RWPE1 (cell line): ENCODE measurements at regions not wholly inside any gene's neighbourhood (a gene's known extent, or its start where the extent isn't known, plus 50 kb on each side); places are given as distances from the start of the nearest gene placed in this dataset.

Experiments
- CTCF ChIA-PET: fragments of 350-600 bp; sonication (Branson Sonifier 250); formaldehyde crosslinking; extraction: SDS; loops from one replicate; lab custom pipeline; 2021; lab: Yijun Ruan, JAX
- POLR2A ChIA-PET: fragments of 400-600 bp; formaldehyde crosslinking; extraction: SDS; loops from one replicate; lab custom pipeline; 2020; ENCODE audit warnings: antibody characterized with exemption; ENCODE audit not compliant: low non-redundant PET; lab: Yijun Ruan, JAX
- DNase-seq: peaks from one replicate; pipeline ENCODE4 v3.0.0; 2012; ENCODE audit warnings: low spot score
- H3K27ac ChIP-seq: fragments of 450-650 bp; 2 replicates; pipeline ENCODE4 v1.5.1; 2017
- CTCF ChIP-seq: fragments of 450-650 bp; conservative IDR thresholded peaks from 2 replicates; pipeline ENCODE4 v1.5.1; 2017; ENCODE audit warnings: low read depth, mild to moderate bottlenecking

- DNase-seq: no peak
- TF ChIP-seq CTCF: no peak
- H3K27ac ChIP-seq: no peak overlapping the region
- ChIA-PET CTCF (no interaction called here), POLR2A (no interaction called here)
Observed at GRCh38 chr1:222375701-222376100, 172.2 kb downstream of the HHIPL2 start.

GRCh38 chr1:222373831-222374602 is 173.9 kb downstream of the HHIPL2 start:
- H3K27ac ChIP-seq: no peak overlapping the region
- ChIA-PET CTCF (interaction anchor here (0.6 to 0.7 kb wide), 2 partner anchors 93 to 296 kb away, joined by 3 to 5 read pairs; no protein-coding TSS in a partner anchor), POLR2A (no interaction called here)
- no peak for DNase-seq
- no peak for TF ChIP-seq CTCF

- TF ChIP-seq CTCF: no peak
- ChIA-PET CTCF (no interaction called here), POLR2A (no interaction called here)
- H3K27ac ChIP-seq: no peak overlapping the region
- DNase-seq: no peak
Observed at GRCh38 chr1:222373216-222373615, 174.7 kb downstream of the HHIPL2 start.

DNA sequence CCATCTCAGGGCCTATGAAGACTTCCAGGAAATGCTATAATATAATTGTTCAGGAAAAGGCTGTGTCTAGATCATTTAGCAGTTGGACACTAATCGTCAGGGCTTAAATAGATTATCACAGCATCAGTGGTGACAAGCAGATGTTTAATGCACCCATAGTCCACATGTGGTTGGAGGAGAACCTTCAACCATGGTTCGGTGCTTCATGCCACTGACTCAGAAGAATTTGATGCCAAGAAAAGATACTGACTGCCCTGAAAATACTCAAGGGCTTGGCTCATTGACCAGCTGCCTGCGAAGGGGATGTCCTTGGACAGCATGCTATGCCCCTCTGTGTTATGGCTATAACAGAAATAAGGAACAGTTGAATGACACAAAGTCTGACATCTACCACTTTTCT is 175.7 kb downstream of the HHIPL2 start:
- ChIA-PET POLR2A (no interaction called here), CTCF (no interaction called here)
- TF ChIP-seq CTCF: no peak
- no peak for DNase-seq
- H3K27ac ChIP-seq: no peak overlapping the region

DNA sequence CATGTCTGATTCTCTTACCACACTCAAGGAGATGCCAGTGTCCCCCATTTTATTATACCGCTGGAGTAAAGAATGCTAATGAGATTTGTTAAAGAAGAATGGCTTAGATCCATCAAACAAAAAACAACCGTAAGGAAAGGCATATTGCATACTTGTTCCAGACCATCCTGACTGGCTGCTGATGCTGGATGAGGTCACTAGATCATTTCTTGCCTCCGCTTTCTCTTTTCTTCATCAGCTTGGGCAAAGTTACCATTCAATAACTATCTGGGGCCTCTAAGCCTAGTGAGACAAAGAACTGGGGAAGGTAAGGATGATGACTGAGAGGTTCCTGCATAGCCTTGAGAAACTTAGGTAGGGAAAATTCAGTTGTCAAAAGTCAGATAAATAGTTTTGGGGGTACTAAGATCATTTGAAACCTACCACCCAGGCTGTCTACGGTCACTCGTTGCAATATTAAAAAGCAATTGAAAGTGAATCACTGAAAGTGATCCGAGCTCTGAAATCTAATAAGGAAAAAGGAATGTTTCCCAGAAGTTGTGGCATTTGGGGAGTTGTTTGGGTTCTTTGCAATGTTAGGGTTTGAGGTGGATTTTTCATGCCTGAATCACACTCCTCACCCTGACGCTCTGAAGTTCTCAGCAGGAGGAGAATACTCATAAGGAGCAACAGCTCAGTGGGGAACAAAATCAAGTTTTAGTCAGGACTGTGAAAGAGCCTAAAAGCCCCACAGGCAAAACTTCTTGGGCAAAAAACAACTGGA is 176.8 kb downstream of the HHIPL2 start:
- peak; percentile 38 for DNase-seq
- no peak overlapping the region for H3K27ac ChIP-seq
- no peak for TF ChIP-seq CTCF
- ChIA-PET CTCF (no interaction called here), POLR2A (no interaction called here)

DNA sequence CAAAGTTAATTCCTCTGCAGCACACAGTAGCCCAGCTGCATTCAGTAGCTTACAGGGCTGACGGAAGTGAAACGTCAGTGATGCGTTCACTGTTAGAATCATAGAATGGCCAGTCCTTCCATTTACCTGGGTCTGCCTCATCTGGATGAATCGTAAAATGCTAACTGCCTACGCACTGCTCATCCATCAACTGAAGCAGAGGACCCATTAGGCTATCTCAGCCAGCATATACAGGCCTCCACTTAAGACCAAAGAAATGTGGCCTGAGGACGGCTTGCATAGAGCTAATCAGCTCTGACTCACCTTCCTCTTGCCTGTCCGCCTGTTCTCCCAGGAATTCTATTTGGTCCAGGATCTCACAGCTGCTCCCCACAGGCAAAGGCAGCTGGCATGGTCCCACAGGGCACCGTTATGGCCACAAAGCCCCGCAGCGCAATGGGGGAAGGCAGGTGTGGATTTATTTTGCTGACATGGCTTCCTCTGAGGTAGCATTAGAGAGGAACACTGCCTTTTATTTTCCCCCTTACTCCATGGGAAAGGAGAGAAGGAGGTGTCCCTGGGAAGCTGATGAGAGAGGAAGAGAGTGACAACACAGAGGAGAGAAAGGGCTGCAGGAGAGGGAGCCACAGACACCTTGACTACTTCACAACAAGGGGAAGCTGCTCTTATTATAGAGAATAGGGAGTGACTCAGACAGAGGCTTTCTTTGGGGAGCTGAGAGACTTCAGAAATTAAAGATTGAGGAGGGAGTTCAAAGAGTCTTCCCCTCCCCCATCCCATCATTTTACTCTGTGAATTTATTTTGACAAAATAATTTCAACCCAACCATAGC is 177.6 kb downstream of the HHIPL2 start:
- POLR2A ChIA-PET: no interaction called here
- CTCF ChIA-PET: no interaction called here
- H3K27ac ChIP-seq: no peak overlapping the region
- TF ChIP-seq CTCF: no peak
- peak; percentile 35 for DNase-seq
